ENCODE measurements at regions not wholly inside any gene's neighbourhood (a gene's known extent, or its start where the extent isn't known, plus 50 kb on each side); places are given as distances from the start of the nearest gene placed in this dataset.

GRCh38 chr14:65255029-65255545, 152.8 kb upstream of the MAX start (continued):
- no peak for TF ChIP-seq ZNF609 (CRISPR knock-in tag; IDR thresholded peaks at IDR 0.05; ENCODE audit: borderline replicate concordance)
- TF ChIP-seq MTA1 (CRISPR knock-in tag; IDR thresholded peaks at IDR 0.05; ENCODE audit: borderline replicate concordance): no peak
- TF ChIP-seq MTF1 (CRISPR knock-in tag; IDR thresholded peaks at IDR 0.05): no peak
- no peak for TF ChIP-seq ZNF549 (CRISPR knock-in tag; IDR thresholded peaks at IDR 0.05)
- peak; percentile 55; the same call in 1 of the 2 replicates for TF ChIP-seq JUND (CRISPR knock-in tag; IDR thresholded peaks at IDR 0.05)
- TF ChIP-seq ZNF329 (CRISPR knock-in tag; IDR thresholded peaks at IDR 0.05; ENCODE audit: low read depth): no peak
- TF ChIP-seq NFIB (CRISPR knock-in tag; IDR thresholded peaks at IDR 0.05; ENCODE audit: borderline replicate concordance): no peak
- no peak for TF ChIP-seq HOMEZ (CRISPR knock-in tag; IDR thresholded peaks at IDR 0.05; ENCODE audit: low read depth)
- no peak for TF ChIP-seq RORA (CRISPR knock-in tag; IDR thresholded peaks at IDR 0.05)
- TF ChIP-seq ZNF292 (CRISPR knock-in tag; IDR thresholded peaks at IDR 0.05; ENCODE audit: borderline replicate concordance, low read depth): no peak
- TF ChIP-seq ISX (CRISPR knock-in tag; conservative IDR thresholded peaks at IDR 0.05): no peak
- TF ChIP-seq DMAP1 (CRISPR knock-in tag; IDR thresholded peaks at IDR 0.05): no peak
- TF ChIP-seq PHF8 (CRISPR knock-in tag; IDR thresholded peaks at IDR 0.05): no peak
